ENCODE measurements at regions not wholly inside any gene's neighbourhood (a gene's known extent, or its start where the extent isn't known, plus 50 kb on each side); places are given as distances from the start of the nearest gene placed in this dataset.
A peak's percentile ranks its signal among the peaks of the same experiment; 100 is the strongest.

- no peak for TF ChIP-seq CTCF (IDR thresholded peaks at IDR 0.05)
- no peaks in the 10 kb centered on the region for H3K27me3 Mint-ChIP-seq (ENCODE audit: low read depth)
- H3K4me3 Mint-ChIP-seq (ENCODE audit: unreplicated experiment) = no peak overlapping the region
- DNase-seq (ENCODE audit: low spot score) = no peak
- no peaks in the 10 kb centered on the region for H3K9me3 Mint-ChIP-seq (ENCODE audit: low read depth)
- H3K4me1 Mint-ChIP-seq (ENCODE audit: low read depth) = peaks cover 41% of the 10 kb centered on the region
- H3K27ac Mint-ChIP-seq (ENCODE audit: unreplicated experiment) = peak overlapping the region; percentile 39
- H3K36me3 Mint-ChIP-seq (ENCODE audit: low read depth) = no peaks in the 10 kb centered on the region
Measured at GRCh38 chr1:59142311-59143132, 154.4 kb upstream of the FGGY start.

DNA sequence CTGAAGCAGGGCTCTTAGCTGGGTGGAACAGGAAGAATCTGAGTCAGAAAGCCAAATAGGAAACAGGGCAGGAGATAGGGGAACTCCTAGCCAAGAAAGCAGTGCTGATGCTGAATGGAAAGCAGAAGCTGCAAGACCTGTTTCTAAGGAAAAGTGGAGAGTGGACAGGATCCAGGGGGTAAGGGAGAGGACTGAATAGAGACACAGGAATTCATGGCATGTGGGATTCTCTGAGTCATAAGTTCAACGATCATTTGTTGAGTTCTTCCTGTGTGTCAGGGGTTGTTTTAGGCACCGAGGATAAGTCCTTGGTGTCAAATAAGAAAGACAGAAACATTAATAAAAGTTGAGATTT lies 153.8 kb upstream of the FGGY start:
- DNase-seq (ENCODE audit: low spot score) = no peak
- no peaks in the 10 kb centered on the region for H3K9me3 Mint-ChIP-seq (ENCODE audit: low read depth)
- no peaks in the 10 kb centered on the region for H3K27me3 Mint-ChIP-seq (ENCODE audit: low read depth)
- H3K27ac Mint-ChIP-seq (ENCODE audit: unreplicated experiment) = peak overlapping the region; percentile 39
- H3K4me3 Mint-ChIP-seq (ENCODE audit: unreplicated experiment) = no peak overlapping the region
- H3K4me1 Mint-ChIP-seq (ENCODE audit: low read depth) = peaks cover 38% of the 10 kb centered on the region
- no peaks in the 10 kb centered on the region for H3K36me3 Mint-ChIP-seq (ENCODE audit: low read depth)
- no peak for TF ChIP-seq CTCF (IDR thresholded peaks at IDR 0.05)

- Mint-ChIP-seq H3K36me3 (ENCODE audit: low read depth) (no peaks in the 10 kb centered on the region), H3K27ac (ENCODE audit: unreplicated experiment) (peak overlapping the region; percentile 67), H3K27me3 (ENCODE audit: low read depth) (no peaks in the 10 kb centered on the region), H3K4me1 (ENCODE audit: low read depth) (peaks cover 33% of the 10 kb centered on the region), H3K9me3 (ENCODE audit: low read depth) (no peaks in the 10 kb centered on the region), H3K4me3 (ENCODE audit: unreplicated experiment) (no peak overlapping the region)
- DNase-seq (ENCODE audit: low spot score) = no peak
- TF ChIP-seq CTCF (IDR thresholded peaks at IDR 0.05) = no peak
Measured at GRCh38 chr1:59143811-59144210, 153.1 kb upstream of the FGGY start.

DNA sequence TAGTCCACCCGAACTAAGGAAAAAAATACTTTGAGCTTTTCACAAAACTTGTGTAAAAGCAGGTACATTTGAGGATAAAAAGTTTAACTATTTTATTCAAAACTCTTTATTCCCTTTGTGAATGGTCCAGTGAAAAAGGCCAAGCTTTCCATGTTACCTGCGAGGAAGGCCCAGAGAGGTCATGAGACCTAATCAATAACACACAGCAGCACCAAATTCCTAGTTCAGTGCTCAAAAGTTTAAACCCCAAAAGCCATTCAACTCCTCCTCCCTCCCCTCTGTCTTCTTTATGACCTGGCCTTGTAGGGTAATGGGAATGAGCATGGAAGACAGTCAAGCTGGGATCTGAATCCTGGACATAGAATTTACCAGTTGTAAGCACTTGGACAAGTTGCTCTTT lies 151.9 kb upstream of the FGGY start:
- Mint-ChIP-seq H3K9me3 (ENCODE audit: low read depth) (no peaks in the 10 kb centered on the region), H3K36me3 (ENCODE audit: low read depth) (no peaks in the 10 kb centered on the region)

GRCh38 chr1:59146056-59146455 lies 150.8 kb upstream of the FGGY start:
- peaks cover 45% of the 10 kb centered on the region for H3K4me1 Mint-ChIP-seq (ENCODE audit: low read depth)
- H3K27me3 Mint-ChIP-seq (ENCODE audit: low read depth) = no peaks in the 10 kb centered on the region
- no peak overlapping the region for H3K27ac Mint-ChIP-seq (ENCODE audit: unreplicated experiment)
- no peaks in the 10 kb centered on the region for H3K36me3 Mint-ChIP-seq (ENCODE audit: low read depth)
- no peak for DNase-seq (ENCODE audit: low spot score)
- peak overlapping the region; percentile 76 for H3K4me3 Mint-ChIP-seq (ENCODE audit: unreplicated experiment)
- no peak for TF ChIP-seq CTCF (IDR thresholded peaks at IDR 0.05)
- H3K9me3 Mint-ChIP-seq (ENCODE audit: low read depth) = no peaks in the 10 kb centered on the region

More for the DNA sequence above, 151.9 kb upstream of the FGGY start:
- Mint-ChIP-seq H3K27ac (ENCODE audit: unreplicated experiment) (no peak overlapping the region), H3K27me3 (ENCODE audit: low read depth) (no peaks in the 10 kb centered on the region), H3K4me1 (ENCODE audit: low read depth) (peaks cover 34% of the 10 kb centered on the region), H3K4me3 (ENCODE audit: unreplicated experiment) (no peak overlapping the region)
- no peak for DNase-seq (ENCODE audit: low spot score)
- TF ChIP-seq CTCF (IDR thresholded peaks at IDR 0.05) = no peak
